Mucosa of descending colon (tissue), 3 donors: ENCODE measurements at regions not wholly inside any gene's neighbourhood (a gene's known extent, or its start where the extent isn't known, plus 50 kb on each side); places are given as distances from the start of the nearest gene placed in this dataset.

Source experiments
- ATAC-seq: fragments of 200-7000 bp; cut with Tn5 transposase; one replicate; pipeline ENCODE4 v1.9.1; 2020; ENCODE audit warnings: mild to moderate bottlenecking, moderate library complexity
- DNase-seq, 3 donors: peaks; one replicate each; pipeline ENCODE4 v3.0.0-alpha.2; 2020
- H3K36me3 ChIP-seq: fragments of 200-600 bp; one replicate; pipeline ENCODE4 v1.8.0; 2021; ENCODE audit warnings: low read depth, mild to moderate bottlenecking
- H3K4me1 ChIP-seq: fragments of 200-600 bp; one replicate; pipeline ENCODE4 v1.8.0; 2021; ENCODE audit warnings: low read depth, mild to moderate bottlenecking
- H3K4me3 ChIP-seq: fragments of 200-600 bp; one replicate; pipeline ENCODE4 v1.8.0; 2021; ENCODE audit warnings: mild to moderate bottlenecking
- H3K9me3 ChIP-seq: fragments of 200-600 bp; one replicate; pipeline ENCODE4 v1.8.0; 2021; ENCODE audit warnings: mild to moderate bottlenecking
- CTCF ChIP-seq: fragments of 200-600 bp; IDR thresholded peaks from one replicate; pipeline ENCODE4 v1.8.0; 2022; ENCODE audit warnings: antibody characterized with exemption, mild to moderate bottlenecking
- intact Hi-C, 2 donors: fragments of 100-400 bp; cut with DNase I in 1 of 2; cut with micrococcal nuclease in 1 of 2; formaldehyde crosslinking; loops; one replicate each; pipeline versions ENCODE4 v1.11.0 to v1.11.1; 2022; cut with DNase I, micrococcal nuclease
- donor health status: DM: no; HTN: no; CAD: no; lungs with moderate emphysema.
- donor health status: DM: no; HTN: no; CAD: no.
- donor health status: DM: no; HTN: yes; CAD: no.

GRCh38 chr12:128204711-128205110 is 62.3 kb upstream of the TMEM132C start:
- no peak for TF ChIP-seq CTCF
- ATAC-seq (no peak), DNase-seq (no peak)
- H3K4me1 ChIP-seq: no peaks in the 10 kb centered on the region
- H3K9me3 ChIP-seq: peaks cover 12% of the 10 kb centered on the region
- intact Hi-C loops: no loop called here
- no peak overlapping the region for H3K4me3 ChIP-seq
- no peaks in the 10 kb centered on the region for H3K36me3 ChIP-seq

- H3K9me3 ChIP-seq: peaks cover 12% of the 10 kb centered on the region
- DNase-seq: no peak
- ATAC-seq: no peak
- no peaks in the 10 kb centered on the region for H3K36me3 ChIP-seq
- intact Hi-C loops: no loop called here
- H3K4me1 ChIP-seq: no peaks in the 10 kb centered on the region
- no peak overlapping the region for H3K4me3 ChIP-seq
- TF ChIP-seq CTCF: no peak
Observed at GRCh38 chr12:128205145-128205544, 61.8 kb upstream of the TMEM132C start.

GRCh38 chr12:128205758-128206157 is 61.2 kb upstream of the TMEM132C start:
- H3K4me3 ChIP-seq: no peak overlapping the region
- intact Hi-C loops: no loop called here
- H3K9me3 ChIP-seq: peaks cover 12% of the 10 kb centered on the region
- no peak for DNase-seq
- H3K36me3 ChIP-seq: no peaks in the 10 kb centered on the region
- H3K4me1 ChIP-seq: no peaks in the 10 kb centered on the region
- TF ChIP-seq CTCF: no peak
- no peak for ATAC-seq
